OCI-LY1 (cell line): ENCODE measurements at regions not wholly inside any gene's neighbourhood (a gene's known extent, or its start where the extent isn't known, plus 50 kb on each side); places are given as distances from the start of the nearest gene placed in this dataset.

ENCODE experiments used
- H2AFZ ChIP-seq: fragments of 200-600 bp; sonication (generic), shearing (Covaris generic); 2 replicates; pipeline ENCODE4 v1.6.0; 2014; ENCODE audit warnings: antibody characterized with exemption, mild to moderate bottlenecking, low read length
- H3F3A ChIP-seq: fragments of 200-600 bp; sonication (generic), shearing (Covaris generic); 2 replicates; pipeline ENCODE4 v1.6.0; 2014; ENCODE audit warnings: mild to moderate bottlenecking, antibody characterized with exemption, low read length, moderate library complexity; ENCODE audit not compliant: insufficient read depth
- H3K27ac ChIP-seq: fragments of 200-600 bp; sonication (generic); 2 replicates; pipeline ENCODE4 v1.5.1; 2014; ENCODE audit warnings: low read length, mixed run types, mild to moderate bottlenecking, low read depth; ENCODE audit not compliant: poor library complexity, severe bottlenecking
- H3K27me3 ChIP-seq: fragments of 200-600 bp; sonication (generic); 2 replicates; pipeline ENCODE4 v1.6.0; 2014; ENCODE audit warnings: antibody characterized with exemption, mild to moderate bottlenecking, low read length, moderate library complexity; ENCODE audit not compliant: insufficient read depth
- H3K36me3 ChIP-seq: fragments of 200-600 bp; sonication (generic); 2 replicates; pipeline ENCODE4 v1.6.1; 2014; ENCODE audit warnings: mild to moderate bottlenecking, antibody characterized with exemption, low read length, moderate library complexity, mixed read lengths; ENCODE audit not compliant: insufficient read depth
- H3K4me1 ChIP-seq: fragments of 200-600 bp; sonication (generic); 2 replicates; pipeline ENCODE4 v1.5.1; 2014; ENCODE audit warnings: mild to moderate bottlenecking, low read length, moderate library complexity; ENCODE audit not compliant: insufficient read depth, severe bottlenecking
- H3K4me2 ChIP-seq: fragments of 200-600 bp; sonication (generic), shearing (Covaris generic); 2 replicates; pipeline ENCODE4 v1.6.1; 2014; ENCODE audit warnings: low read length
- H3K4me3 ChIP-seq: fragments of 200-600 bp; sonication (generic); 2 replicates; pipeline ENCODE4 v1.5.1; 2014; ENCODE audit warnings: low read length, low read depth, mild to moderate bottlenecking, mixed read lengths; ENCODE audit not compliant: poor library complexity, severe bottlenecking
- H3K79me2 ChIP-seq: fragments of 200-600 bp; shearing (Covaris generic); 2 replicates; pipeline ENCODE4 v1.6.1; 2016; ENCODE audit warnings: mixed run types, low read length, mixed read lengths; ENCODE audit not compliant: insufficient read depth
- H3K9ac ChIP-seq: fragments of 200-600 bp; sonication (generic), shearing (Covaris generic); 2 replicates; pipeline ENCODE4 v1.6.1; 2014; ENCODE audit warnings: mild to moderate bottlenecking, low read length, mixed read lengths
- H3K9me2 ChIP-seq: fragments of 200-600 bp; sonication (generic), shearing (Covaris generic); 2 replicates; pipeline ENCODE4 v1.6.1; 2014; ENCODE audit warnings: low read depth, mild to moderate bottlenecking, low read length, mixed read lengths
- H3K9me3 ChIP-seq: fragments of 200-600 bp; shearing (Covaris generic); 2 replicates; pipeline ENCODE4 v1.6.1; 2014; ENCODE audit warnings: low read length, mixed read lengths
- H4K20me1 ChIP-seq: fragments of 200-600 bp; sonication (generic), shearing (Covaris generic); 2 replicates; pipeline ENCODE4 v1.6.0; 2016; ENCODE audit warnings: mild to moderate bottlenecking, low read length; ENCODE audit not compliant: insufficient read depth
- EZH2 ChIP-seq: fragments of 200-600 bp; sonication (generic), shearing (Covaris generic); IDR thresholded peaks from 2 replicates; pipeline ENCODE4 v1.8.0; 2017; ENCODE audit warnings: borderline replicate concordance, mixed run types, mild to moderate bottlenecking, antibody characterized with exemption, low read length, moderate library complexity, mixed read lengths
- TF ChIP-seq, protein P1 (sequence below): fragments of 200-600 bp; sonication (generic), shearing (Covaris generic); IDR thresholded peaks from 2 replicates; pipeline ENCODE4 v1.5.1; 2017; ENCODE audit warnings: mild to moderate bottlenecking, antibody characterized with exemption, low read length, moderate library complexity, mixed read lengths

GRCh38 chr22:47437110-47437509 is 674.7 kb downstream of the TBC1D22A start:
- no peak for TF ChIP-seq EZH2
- TF ChIP-seq, protein P1, sequence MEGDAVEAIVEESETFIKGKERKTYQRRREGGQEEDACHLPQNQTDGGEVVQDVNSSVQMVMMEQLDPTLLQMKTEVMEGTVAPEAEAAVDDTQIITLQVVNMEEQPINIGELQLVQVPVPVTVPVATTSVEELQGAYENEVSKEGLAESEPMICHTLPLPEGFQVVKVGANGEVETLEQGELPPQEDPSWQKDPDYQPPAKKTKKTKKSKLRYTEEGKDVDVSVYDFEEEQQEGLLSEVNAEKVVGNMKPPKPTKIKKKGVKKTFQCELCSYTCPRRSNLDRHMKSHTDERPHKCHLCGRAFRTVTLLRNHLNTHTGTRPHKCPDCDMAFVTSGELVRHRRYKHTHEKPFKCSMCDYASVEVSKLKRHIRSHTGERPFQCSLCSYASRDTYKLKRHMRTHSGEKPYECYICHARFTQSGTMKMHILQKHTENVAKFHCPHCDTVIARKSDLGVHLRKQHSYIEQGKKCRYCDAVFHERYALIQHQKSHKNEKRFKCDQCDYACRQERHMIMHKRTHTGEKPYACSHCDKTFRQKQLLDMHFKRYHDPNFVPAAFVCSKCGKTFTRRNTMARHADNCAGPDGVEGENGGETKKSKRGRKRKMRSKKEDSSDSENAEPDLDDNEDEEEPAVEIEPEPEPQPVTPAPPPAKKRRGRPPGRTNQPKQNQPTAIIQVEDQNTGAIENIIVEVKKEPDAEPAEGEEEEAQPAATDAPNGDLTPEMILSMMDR = no peak
- H3K4me3 ChIP-seq = no peak overlapping the region
- H2AFZ ChIP-seq = no peak overlapping the region
- peaks cover 6% of the 10 kb centered on the region for H3K9me3 ChIP-seq
- no peaks in the 10 kb centered on the region for H3K9me2 ChIP-seq
- H3K27ac ChIP-seq = no peak overlapping the region
- H4K20me1 ChIP-seq = no peaks in the 10 kb centered on the region
- H3K4me2 ChIP-seq = no peak overlapping the region
- no peaks in the 10 kb centered on the region for H3F3A ChIP-seq
- H3K4me1 ChIP-seq = no peaks in the 10 kb centered on the region
- no peaks in the 10 kb centered on the region for H3K36me3 ChIP-seq
- no peaks in the 10 kb centered on the region for H3K27me3 ChIP-seq
- H3K79me2 ChIP-seq = no peaks in the 10 kb centered on the region
- H3K9ac ChIP-seq = no peak overlapping the region

- no peaks in the 10 kb centered on the region for H3K9me2 ChIP-seq
- no peaks in the 10 kb centered on the region for H3K4me1 ChIP-seq
- H3K9ac ChIP-seq = no peak overlapping the region
- no peak for TF ChIP-seq EZH2
- TF ChIP-seq, protein P1 = no peak
- H2AFZ ChIP-seq = no peak overlapping the region
- no peaks in the 10 kb centered on the region for H4K20me1 ChIP-seq
- no peaks in the 10 kb centered on the region for H3K27me3 ChIP-seq
- H3F3A ChIP-seq = no peaks in the 10 kb centered on the region
- no peak overlapping the region for H3K4me3 ChIP-seq
- H3K79me2 ChIP-seq = no peaks in the 10 kb centered on the region
- no peaks in the 10 kb centered on the region for H3K36me3 ChIP-seq
- H3K4me2 ChIP-seq = no peak overlapping the region
- H3K27ac ChIP-seq = no peak overlapping the region
- peaks cover 3% of the 10 kb centered on the region; the same call in 1 of the 2 replicates for H3K9me3 ChIP-seq
These were observed 673.4 kb downstream of the TBC1D22A start for GRCh38 chr22:47435826-47436225.

DNA sequence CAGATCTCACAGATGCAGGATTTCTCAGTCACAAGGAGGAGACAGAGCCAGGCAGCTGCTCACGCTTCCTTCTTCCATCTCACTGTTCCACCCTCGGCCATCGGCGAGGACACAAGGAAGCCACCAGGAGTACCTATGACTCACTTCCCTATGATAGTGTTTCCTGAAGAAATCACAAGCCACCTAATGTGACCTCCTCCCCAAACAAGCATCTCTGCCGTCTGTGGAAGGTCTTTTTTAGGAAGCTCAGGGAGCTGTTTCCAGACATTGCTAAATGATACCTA is 672.7 kb downstream of the TBC1D22A start:
- H3K9ac ChIP-seq = no peak overlapping the region
- no peaks in the 10 kb centered on the region for H3K27me3 ChIP-seq
- no peak overlapping the region for H3K27ac ChIP-seq
- H2AFZ ChIP-seq = no peak overlapping the region
- no peaks in the 10 kb centered on the region for H3K4me1 ChIP-seq
- no peaks in the 10 kb centered on the region for H3F3A ChIP-seq
- H3K36me3 ChIP-seq = no peaks in the 10 kb centered on the region
- H3K4me2 ChIP-seq = no peak overlapping the region
- no peak overlapping the region for H3K4me3 ChIP-seq
- H3K79me2 ChIP-seq = no peaks in the 10 kb centered on the region
- no peaks in the 10 kb centered on the region; the same call in 1 of the 2 replicates for H3K9me3 ChIP-seq
- no peak for TF ChIP-seq EZH2
- TF ChIP-seq, protein P1 = no peak
- no peaks in the 10 kb centered on the region for H3K9me2 ChIP-seq
- no peaks in the 10 kb centered on the region for H4K20me1 ChIP-seq
